ENCODE measurements at regions not wholly inside any gene's neighbourhood (a gene's known extent, or its start where the extent isn't known, plus 50 kb on each side); places are given as distances from the start of the nearest gene placed in this dataset.

GRCh38 chr1:234735476-234735875, 125.5 kb upstream of the IRF2BP2 start:
- no peak for DNase-seq (ENCODE audit: low read depth in 2 of 2)

GRCh38 chr1:234734869-234735268, 124.9 kb upstream of the IRF2BP2 start:
- no peak for DNase-seq (ENCODE audit: low read depth in 2 of 2)

DNA sequence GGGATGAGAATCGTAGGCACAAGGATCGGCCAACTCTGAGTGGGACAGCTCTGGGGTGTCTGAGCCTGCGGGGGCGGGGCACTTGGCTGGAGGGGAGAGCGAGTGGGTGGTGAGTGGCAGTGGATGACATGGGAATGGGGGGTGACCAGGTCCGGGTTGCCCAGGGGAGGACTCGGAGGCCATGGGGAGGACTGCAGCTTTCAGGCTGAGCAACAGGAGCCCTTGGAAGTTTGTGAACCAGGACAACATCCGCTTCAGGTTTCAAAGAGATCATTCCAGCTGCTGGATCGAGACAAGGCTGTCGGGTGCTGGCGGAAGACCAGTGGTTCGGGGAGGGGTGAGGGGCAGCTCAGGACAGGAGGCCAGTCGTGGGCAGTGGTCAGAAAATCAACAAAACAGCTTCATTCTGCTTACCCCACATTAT, 124.4 kb upstream of the IRF2BP2 start:
- no peak for DNase-seq (ENCODE audit: low read depth in 2 of 2)

GRCh38 chr1:234733427-234733826, 123.4 kb upstream of the IRF2BP2 start:
- DNase-seq (ENCODE audit: low read depth in 2 of 2) = no peak

DNA sequence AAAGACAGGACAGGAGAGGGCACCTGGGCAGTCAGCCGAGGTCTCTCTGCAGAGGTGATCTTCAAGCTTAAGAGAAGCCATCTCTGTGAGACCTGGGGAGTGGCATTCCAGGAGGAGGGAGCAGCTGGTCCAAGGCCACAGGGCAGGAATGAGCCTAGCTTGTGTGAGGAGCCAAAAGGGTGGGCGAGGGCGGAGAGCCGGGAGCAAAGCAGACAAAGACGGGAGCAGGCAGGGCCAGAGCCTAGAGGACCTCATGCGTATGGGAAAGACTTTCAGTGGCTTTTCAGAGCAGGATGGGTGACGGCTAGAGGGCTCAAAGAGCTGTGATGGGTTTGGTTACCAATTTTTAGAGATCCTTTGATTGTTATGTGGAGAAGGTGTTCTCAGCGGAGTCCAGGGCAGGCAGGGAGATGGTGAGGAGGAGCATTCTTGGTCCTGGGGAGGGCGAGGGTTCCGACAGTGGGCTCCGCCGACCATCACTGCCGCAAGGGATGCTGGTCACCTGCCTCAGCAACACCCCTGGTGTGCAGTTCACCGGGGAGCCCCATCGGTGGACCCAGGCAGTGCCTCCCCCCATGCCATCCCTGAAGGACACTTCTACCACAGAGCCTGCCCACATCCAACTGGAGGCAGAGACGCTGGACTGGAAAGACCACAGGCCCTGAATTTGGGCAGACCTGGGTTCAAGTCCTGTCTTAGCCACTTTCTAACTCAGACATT, 122.9 kb upstream of the IRF2BP2 start:
- no peak for DNase-seq (ENCODE audit: low read depth in 2 of 2)

GRCh38 chr1:234732260-234732659, 122.3 kb upstream of the IRF2BP2 start:
- DNase-seq (ENCODE audit: low read depth in 2 of 2) = no peak

DNA sequence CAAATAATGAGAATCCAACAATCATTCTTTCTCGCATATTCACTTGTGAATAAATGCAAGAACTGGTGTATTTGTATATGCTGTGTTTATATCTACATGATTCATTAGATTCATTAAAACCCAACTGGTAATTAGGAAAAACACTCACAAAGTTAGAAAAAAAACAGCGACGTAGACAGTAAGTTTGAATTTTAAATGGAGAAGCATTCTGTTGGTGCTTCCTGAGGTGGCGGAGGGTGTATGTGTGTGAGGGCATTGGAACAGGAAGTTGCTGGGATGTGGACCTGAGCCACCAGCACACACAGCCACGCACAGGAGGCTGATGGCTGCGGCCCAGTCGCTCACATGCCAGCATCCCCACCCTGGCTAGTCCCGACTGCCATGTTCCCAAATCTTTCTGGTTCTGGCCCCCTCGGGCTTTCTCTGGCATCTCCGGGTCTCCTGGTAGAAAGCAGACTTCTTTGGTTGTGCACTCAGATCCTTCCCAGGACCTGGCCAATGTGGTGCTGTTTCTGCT, 121.6 kb upstream of the IRF2BP2 start:
- DNase-seq (ENCODE audit: low read depth in 2 of 2) = no peak

DNA sequence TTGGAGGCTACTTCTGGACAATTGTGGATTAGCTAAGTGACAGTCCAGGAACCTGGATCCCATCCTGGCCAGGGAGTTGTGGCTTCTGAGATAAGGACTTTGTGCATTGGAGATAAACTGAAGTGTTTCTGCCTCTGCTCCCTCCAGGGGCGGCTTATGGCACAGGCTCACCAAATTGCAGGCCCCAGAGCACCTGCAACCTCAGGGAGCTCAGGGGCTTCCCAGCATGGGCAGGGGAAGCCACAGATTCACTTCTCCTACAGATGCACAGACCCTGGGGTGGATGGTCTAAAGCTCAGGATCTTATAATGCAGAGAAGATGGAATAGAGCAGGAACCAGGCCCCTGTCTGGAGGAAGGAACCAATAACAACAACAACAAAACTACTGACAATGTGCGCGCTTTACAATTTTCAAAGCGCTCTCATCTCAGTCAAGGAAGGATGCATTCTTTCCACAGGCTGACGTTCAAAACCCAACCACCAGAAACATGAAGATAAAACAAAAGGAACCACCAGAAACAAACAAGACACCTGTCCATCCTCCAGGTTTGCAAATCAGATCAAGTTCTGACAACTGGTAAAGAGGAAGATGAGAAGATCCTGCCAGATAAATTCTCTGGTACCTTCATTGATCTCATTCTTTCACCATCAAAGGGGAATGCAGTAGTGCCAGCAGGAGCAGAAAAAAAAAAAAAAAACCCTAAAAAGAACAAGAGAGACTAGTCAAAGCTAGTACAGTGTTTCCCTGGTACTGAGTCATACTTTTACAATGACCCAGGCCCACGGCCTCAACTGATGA, 121.0 kb upstream of the IRF2BP2 start:
- no peak for DNase-seq (ENCODE audit: low read depth in 2 of 2)

- DNase-seq (ENCODE audit: low read depth in 2 of 2) = no peak
Observed at GRCh38 chr1:234730475-234730769, 120.4 kb upstream of the IRF2BP2 start.

GRCh38 chr1:234729561-234730474, 119.8 kb upstream of the IRF2BP2 start:
- DNase-seq (ENCODE audit: low read depth in 2 of 2) = no peak

- DNase-seq (ENCODE audit: low read depth in 2 of 2) = no peak
Observed at GRCh38 chr1:234728740-234729139, 118.8 kb upstream of the IRF2BP2 start.

DNA sequence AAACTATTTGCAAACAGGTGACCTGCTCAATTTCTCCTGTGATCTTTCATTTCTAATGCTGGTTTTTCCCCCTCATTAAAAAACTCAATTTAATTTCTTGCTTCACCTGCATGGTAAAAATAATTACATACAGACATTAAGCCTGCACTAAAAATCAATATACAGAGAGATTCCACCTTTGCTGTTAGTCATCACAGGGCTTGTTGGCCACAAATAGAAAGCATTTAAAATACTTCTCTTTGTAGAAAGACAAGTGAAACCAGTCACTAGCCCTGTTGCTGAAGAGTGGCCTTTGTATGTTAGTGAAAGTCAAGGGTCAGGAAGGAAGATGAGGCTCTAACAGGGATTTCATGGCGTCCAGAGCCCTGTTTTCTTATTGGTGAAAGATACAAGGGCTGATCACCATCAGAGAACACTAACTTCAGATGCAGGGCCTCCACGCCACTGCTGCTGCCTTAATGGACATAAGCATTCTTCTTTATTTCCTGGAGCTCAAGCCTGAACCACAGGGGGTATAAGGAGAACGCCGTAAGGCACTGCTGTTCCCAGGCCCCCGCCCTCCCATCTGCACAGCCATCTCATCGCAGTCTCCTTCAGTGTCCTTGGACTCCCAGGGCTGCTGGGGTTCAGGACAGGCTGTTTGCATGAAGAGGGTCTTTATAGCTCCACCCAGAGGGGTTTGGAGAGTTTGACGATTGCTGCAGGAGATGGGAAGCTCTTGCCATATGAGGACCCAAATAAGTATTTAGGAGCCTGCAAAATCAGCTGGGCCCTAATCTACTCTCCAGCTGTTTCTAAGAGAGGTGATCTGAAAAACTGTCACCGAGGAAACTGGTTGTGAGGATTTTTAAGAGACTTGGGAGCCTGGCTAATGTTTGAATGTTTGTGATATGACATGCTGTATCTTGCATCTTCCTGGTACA, 117.3 kb upstream of the IRF2BP2 start:
- no peak for DNase-seq (ENCODE audit: low read depth in 2 of 2)

DNA sequence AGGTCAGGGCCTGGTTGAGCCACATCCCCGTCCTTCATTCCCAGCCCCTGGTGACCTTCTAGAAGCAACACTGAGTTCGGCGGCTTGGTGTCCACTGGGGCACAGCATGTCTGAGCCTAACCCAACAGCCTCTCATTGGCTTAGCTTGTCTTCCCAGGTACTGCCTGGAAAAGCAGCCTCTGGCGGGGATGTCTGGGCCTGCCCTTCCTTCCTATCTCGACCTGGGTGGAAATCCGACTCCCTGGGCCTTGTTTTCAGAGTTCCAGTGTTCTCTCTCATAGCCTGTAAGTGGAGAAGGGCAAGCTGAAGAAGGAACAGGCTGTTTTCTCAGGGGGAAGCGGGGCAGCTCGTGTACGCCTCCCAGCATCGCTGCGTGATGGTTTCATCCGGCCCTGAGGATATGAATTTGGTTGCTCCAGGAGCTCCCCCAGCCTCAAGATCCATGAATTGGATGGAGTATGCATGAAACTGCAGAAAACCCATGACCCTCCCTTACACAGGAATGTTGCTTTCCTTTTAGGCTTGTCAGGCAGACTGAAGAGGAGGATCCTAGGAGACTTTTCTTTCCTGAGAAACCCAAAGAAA, 116.5 kb upstream of the IRF2BP2 start:
- no peak for DNase-seq (ENCODE audit: low read depth in 2 of 2)

DNA sequence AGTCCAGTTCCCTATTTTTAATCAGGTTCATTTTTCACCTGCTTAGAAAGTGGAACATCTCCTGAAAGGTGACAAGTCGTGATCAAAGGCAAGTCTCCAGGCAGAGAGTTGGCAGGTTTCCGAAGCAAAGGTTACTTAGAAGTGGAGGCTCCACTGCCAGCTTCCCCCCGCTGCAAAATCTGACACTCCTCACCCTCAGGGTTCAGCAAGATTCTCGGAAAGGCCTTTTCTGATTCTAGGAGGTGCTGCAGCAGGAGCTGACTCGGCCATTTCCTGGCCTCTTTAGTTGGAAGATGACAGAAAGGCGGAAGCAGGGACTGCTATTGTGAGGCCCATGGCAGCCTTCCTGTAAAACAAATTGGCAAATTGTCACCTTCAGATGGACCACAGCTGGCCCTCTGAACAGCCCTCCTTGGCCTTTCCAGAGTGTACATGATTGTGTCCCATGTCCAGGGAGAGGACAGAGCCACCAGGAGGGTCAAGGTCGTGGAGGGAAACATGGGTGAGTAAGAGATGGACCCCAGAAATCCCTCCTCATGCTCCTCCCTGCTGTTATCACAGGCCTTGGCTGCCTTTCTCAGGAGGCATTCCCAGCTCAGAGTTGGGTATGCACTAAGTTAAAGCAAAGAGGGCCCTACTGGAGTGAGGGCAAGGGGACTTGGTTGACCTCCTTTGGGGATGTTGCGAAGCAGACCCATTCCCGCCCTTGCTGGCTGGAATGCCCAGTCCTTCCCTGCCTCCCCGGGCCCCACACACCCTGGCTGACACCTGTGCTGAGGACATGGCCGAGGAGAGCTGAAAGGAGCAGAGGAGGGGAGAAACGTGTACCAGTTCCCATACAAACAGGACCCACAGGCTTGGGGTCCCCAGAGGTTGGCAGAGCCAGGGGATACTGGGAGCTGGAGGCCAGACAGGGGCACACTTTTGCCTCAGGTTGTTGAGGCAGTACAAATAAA, 115.5 kb upstream of the IRF2BP2 start:
- DNase-seq (ENCODE audit: low read depth in 2 of 2) = peak in 1 of 2 experiments; percentile 39

GRCh38 chr1:234724516-234725176, 114.7 kb upstream of the IRF2BP2 start:
- DNase-seq (ENCODE audit: low read depth in 2 of 2) = no peak

GRCh38 chr1:234722904-234723720, 113.1 kb upstream of the IRF2BP2 start:
- DNase-seq (ENCODE audit: low read depth in 2 of 2) = peak; percentile 59 to 68

DNA sequence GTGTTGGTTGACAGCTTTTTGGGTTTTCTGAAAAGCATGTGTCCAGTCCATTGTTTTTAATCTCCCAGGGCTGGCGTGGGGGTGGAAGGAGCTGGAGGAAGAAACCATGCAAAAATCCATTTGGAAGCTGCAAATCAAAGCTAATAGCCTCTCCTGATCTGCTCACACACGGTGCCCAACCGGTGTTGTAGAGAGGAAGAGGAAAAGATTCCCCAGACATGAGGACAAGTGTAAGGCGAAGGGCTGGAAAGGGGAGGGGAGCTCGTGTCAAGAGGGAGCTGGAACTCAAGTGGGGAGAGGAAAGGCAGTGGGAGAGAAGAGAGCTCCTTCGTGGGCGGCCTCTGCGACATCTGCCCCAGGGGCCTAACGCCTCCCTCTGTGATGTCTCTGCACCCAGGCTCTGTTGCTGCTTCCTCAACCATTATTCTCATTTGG, 112.3 kb upstream of the IRF2BP2 start:
- no peak for DNase-seq (ENCODE audit: low read depth in 2 of 2)

Measured in stimulated activated CD4-positive, alpha-beta T cell treated with anti-CD3 and anti-CD28 coated beads, Interleukin-12 subunit alpha, Interleukin-12 subunit beta, amount 100 ng/mL, for 24 hours (primary cell).